HG02852 (cell line): ENCODE measurements at regions not wholly inside any gene's neighbourhood (a gene's known extent, or its start where the extent isn't known, plus 50 kb on each side); places are given as distances from the start of the nearest gene placed in this dataset.

Experiments
- ATAC-seq: cut with Tn5 transposase; IDR thresholded peaks from one replicate; pipeline ENCODE4 v1.9.1; 2021; ENCODE audit warnings: mild to moderate bottlenecking, moderate library complexity; ENCODE audit not compliant: unreplicated experiment

- ATAC-seq, result no peak
Observed at GRCh38 chr17:79506150-79506870, 104.5 kb downstream of the RBFOX3 start.

- ATAC-seq, result no peak
Observed at GRCh38 chr17:79505199-79505598, 105.7 kb downstream of the RBFOX3 start.

GRCh38 chr17:79504181-79504605 lies 106.7 kb downstream of the RBFOX3 start:
- ATAC-seq, result no peak

- ATAC-seq, result no peak
Observed at GRCh38 chr17:79503126-79503839, 107.6 kb downstream of the RBFOX3 start.

- no peak for ATAC-seq
Observed at GRCh38 chr17:79501910-79502309, 108.9 kb downstream of the RBFOX3 start.

GRCh38 chr17:79500745-79501618 lies 109.9 kb downstream of the RBFOX3 start:
- ATAC-seq, result no peak

GRCh38 chr17:79498854-79499253 lies 112.0 kb downstream of the RBFOX3 start:
- no peak for ATAC-seq

GRCh38 chr17:79497777-79498348 lies 113.0 kb downstream of the RBFOX3 start:
- no peak for ATAC-seq

GRCh38 chr17:79496422-79497005 lies 114.3 kb downstream of the RBFOX3 start:
- no peak for ATAC-seq

- ATAC-seq, result no peak
Observed at GRCh38 chr17:79495665-79496064, 115.2 kb downstream of the RBFOX3 start.

- no peak for ATAC-seq
Observed at GRCh38 chr17:79491006-79491405, 119.8 kb downstream of the RBFOX3 start.

GRCh38 chr17:79490530-79490929 lies 120.3 kb downstream of the RBFOX3 start:
- no peak for ATAC-seq

- ATAC-seq, result no peak
Observed at GRCh38 chr17:79487149-79487548, 123.7 kb downstream of the RBFOX3 start.

GRCh38 chr17:79485991-79486390 lies 124.9 kb downstream of the RBFOX3 start:
- ATAC-seq, result no peak

GRCh38 chr17:79485419-79485985 lies 125.3 kb downstream of the RBFOX3 start:
- no peak for ATAC-seq

GRCh38 chr17:79484600-79485418 lies 126.0 kb downstream of the RBFOX3 start:
- no peak for ATAC-seq

GRCh38 chr17:79483842-79484241 lies 127.0 kb downstream of the RBFOX3 start:
- ATAC-seq, result no peak

- no peak for ATAC-seq
Observed at GRCh38 chr17:79482727-79483521, 127.9 kb downstream of the RBFOX3 start.

GRCh38 chr17:79479876-79480275 lies 131.0 kb downstream of the RBFOX3 start:
- no peak for ATAC-seq
